GM19025 (cell line): ENCODE measurements at regions not wholly inside any gene's neighbourhood (a gene's known extent, or its start where the extent isn't known, plus 50 kb on each side); places are given as distances from the start of the nearest gene placed in this dataset.
A peak's percentile ranks its signal among the peaks of the same experiment; 100 is the strongest.
"Not testable (repeated sequence)": the region's sequence is repeated elsewhere in the genome, so short reads cannot be mapped to it uniquely, and the experiment has no call there.

Experiments
- ATAC-seq: cut with Tn5 transposase; IDR thresholded peaks from one replicate; pipeline ENCODE4 v1.9.1; 2021; ENCODE audit warnings: mild to moderate bottlenecking, low read depth, moderate library complexity; ENCODE audit not compliant: unreplicated experiment

DNA sequence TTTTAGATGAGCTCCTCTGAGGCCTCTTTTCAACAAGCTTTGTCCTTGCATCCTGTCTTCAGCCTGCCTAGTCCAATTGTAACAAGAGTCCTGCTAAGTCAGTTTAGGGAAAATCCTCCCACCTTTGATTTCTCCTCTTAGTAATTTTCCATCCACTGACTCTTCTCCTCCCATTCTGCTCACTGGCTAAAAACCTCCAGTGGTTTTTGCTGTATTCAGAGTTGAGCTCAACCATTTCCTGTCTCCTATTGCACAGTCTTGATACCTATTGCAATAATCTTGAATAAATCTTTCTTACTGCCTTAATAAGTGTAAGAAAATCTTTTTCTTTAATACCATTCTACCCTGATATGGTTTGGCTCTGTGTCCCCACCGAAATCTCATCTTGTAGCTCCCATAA lies 117.8 kb upstream of the ENPP6 start:
- ATAC-seq, result no peak

DNA sequence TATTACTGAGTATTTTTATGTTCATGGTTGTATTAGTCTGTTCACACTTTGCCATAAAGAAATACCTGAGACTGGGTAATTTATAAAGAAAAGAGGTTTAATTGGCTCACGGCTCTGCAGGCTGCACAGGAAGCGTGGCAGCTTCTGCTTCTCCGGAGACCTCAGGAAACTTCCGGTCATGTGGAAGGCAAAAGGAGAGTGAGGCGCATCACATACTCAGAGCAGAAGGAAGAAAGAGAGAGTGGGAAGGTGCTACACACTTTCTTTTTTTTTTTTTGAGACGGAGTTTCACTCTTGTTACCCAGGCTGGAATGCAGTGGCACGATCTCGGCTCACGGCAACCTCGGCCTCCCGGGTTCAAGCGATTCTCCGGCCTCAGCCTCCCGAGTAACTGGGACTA lies 115.8 kb upstream of the ENPP6 start:
- ATAC-seq, result not testable (repeated sequence)

DNA sequence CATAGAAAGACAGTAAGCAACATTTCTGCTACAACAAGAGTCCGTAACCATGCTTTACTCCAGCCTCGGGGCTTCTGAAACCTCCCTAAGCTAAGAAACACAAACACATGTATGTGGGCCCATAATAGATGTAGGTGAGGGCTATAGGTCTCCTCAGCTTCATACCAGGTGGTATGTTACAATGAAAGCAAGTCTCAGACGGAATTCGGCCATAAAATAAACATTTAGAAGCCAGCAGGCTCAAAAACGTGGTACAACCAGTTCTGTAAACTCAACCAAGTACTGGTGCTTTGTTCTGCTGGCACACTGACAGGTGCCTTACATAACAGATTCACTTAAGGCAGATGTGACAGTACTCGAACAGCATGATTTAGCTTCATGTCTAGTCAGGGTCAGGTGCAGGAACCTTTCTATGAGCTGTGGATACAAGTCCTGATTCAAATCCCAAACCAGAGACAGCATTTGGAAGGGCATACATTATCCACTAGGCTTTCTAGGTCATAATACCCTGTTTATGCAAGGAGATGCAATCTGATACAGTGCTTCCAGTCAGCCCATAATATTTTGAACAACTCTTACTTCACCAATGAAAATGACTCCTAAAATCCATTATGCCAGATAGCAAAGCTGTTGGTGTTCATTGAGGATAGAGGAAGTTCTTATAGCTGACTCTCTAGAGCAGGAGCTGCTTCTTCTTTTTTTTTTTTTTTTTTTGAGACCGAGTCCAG lies 113.8 kb upstream of the ENPP6 start:
- no peak for ATAC-seq

DNA sequence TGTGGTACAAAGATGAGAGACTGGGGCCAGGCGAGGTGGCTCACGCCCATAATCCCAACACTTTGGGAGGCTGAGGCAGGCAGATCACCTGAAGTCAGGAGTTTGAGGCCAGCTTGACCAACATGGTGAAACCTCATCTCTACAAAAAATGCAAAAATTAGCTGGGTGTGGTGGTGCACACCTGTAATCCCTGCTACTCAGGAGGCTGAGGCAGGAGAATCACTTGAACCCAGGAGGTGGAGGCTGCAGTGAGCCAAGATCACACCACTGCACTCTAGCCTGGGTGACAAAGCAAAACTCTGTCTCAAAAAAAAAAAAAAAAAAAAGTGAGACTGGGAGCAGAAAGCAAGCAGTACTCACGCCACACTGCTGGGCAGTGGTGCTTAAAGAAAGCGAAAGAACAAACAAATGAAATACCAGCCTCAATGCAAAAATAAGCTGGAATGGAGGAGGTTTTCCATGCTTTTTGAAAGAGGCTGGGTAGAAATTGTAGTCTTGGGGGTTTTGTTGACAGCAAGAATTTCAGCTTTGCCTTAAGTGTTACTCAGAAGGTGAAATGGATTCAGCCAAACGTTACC lies 112.9 kb upstream of the ENPP6 start:
- ATAC-seq, result not testable (repeated sequence)

DNA sequence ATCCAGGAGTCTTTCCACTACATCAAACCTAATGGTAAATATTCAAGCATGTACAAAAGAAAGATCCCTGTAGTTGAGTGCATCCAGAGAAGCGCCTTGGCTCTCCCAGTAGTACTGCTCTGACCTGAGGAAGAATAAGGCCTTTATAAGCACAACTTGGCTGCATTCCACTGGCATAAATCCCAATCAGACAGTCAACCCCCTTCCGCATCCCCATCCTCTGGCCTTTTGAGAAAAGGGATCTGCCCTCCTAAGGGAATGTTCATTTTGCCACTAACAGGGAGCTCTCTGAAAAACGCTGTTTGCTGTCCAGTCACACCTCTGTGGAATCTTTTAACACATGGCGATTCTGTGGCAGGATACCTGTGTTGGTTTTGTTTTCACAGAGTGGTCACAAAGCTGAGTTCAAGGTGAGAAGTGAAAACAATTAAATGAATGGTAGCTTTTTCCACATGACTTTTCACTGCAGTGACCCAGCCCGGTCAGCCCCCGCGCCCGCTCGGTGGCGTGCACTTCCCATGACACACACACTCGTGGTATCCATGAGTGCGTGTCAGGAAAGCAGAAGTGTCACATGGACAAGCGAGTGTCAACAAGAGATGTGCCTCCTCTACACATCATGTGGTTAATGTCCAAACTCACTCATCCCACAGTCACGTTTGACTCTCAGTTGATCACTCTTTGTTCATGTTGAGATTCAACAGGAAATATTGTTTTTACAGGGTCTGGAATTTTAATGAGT lies 112.2 kb upstream of the ENPP6 start:
- peak; percentile 47 for ATAC-seq

DNA sequence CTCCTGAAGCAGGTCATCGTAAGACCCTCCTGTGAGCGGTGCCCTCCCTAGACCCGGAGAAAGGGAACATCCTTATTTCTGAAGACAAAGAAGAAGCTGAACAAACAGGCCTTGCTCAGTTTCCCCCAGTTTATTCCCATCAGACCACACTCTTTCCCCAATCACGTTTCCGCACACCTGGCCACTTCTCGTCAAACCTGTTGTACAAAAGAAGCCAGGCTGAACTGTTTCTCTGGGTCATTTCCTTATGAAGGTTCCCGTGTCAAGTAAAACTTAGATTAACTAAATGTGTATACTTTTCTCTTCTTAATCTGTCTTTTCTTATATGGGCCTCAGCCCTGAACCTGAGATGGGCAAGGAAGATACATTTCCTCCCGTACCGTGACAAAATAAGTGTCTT lies 111.6 kb upstream of the ENPP6 start:
- no peak for ATAC-seq

DNA sequence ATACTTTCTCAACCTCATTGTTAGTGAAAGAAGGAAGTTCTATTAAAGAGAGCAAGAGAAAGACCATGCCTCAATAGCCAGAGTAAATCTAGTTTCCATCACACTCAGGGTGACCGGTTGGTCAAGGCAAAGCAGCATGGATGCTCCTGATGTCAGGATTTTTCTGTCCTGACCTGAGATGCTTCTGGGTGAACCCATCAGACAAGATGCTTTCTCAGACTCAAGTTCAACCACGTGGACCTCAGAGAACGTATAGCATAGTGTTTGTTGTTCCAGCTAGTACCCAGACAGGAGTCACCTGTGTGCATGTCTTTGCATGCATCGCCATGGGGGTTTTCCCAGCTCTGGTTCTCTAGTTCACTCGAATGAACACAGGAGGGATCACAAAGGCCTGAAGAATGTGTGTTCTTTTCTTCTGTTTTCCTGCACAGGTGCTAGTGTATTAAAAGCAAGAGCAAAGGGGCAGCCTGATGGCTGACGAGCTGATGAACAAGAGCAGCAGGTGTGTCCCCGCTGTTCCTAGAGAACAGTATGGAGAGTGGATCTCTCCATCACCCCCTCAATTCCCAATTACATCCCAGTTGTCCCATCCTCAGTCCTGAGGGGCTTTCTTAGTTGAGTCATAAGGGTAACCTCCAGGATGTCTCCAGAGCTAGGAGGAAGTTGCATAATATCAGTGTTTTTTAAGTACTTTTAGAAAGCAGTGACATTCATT lies 110.5 kb upstream of the ENPP6 start:
- ATAC-seq, result peak; percentile 74

DNA sequence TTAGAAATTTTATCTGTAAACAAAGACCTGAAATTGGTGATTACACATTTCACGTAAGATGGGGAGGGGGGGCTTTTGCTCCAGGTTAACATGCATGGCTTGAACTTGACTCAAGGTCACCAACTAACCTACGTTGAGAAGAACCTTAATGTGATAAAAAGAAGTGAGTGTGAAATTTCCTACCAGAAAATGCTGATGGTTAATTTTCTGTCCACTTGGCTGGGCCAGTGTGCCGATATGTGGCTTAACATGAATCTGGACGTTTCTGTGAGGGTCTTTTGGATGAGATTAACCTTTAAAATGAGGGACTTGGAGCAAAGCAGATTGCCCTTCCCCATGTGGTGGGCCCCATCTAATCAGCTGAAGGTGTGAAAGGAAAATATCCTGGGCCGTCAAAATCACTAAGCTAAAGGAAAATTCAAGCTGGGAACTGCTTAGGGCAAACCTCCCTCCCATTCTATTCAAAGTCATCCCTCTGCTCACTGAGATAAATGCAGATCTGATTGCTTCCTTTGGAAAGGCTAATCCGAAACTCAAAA lies 107.3 kb upstream of the ENPP6 start:
- no peak for ATAC-seq

DNA sequence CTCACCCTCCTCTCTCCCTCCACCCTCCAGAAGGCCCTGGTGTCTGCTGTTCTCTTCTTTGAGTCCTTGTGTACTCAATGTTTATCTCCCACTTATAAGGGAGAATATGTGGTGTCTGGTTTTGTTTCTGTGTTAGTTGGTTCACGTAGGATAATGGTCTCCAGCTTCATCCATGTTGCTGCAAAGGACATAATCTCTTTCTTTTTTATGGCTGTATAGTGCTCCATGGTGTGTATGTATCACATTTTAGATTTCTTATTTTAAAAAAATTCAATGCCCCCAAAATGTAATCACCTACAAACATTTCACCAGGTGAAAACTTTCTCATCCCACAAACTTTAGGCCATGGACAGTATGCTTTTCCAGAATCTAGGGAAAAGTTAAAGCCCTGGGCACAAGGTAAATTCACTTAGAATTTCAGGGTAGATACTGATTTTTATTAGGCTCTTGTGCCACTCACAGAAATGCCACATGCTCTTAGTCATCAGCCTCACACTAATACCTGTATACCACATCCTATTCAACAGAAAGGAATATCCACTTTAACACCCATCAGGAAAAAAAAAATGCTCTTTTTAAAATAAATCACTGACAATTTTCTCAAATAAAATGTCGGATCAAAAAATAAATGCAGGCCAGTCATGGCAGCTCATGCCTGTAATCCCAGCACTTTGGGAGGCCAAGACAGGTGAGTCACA lies 104.8 kb upstream of the ENPP6 start:
- no peak for ATAC-seq

DNA sequence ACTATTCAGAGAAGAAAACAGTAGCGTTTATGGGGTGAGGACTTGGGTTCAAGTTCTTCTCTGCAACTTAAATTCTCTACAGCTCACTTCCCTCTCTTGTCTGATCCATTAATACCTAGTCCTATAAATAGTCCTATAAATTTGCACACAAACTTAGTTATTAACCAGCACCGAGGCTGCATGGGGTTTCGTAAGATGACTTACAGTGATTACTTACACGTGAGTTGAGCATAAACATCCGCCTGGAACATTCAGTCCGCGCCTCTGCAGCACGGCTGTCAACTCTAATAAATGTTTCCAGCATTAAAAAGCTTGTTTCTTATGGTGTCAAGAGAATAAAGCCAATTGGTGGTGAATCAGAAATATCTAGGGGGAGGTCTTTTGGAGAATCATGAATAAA lies 103.0 kb upstream of the ENPP6 start:
- ATAC-seq, result no peak

DNA sequence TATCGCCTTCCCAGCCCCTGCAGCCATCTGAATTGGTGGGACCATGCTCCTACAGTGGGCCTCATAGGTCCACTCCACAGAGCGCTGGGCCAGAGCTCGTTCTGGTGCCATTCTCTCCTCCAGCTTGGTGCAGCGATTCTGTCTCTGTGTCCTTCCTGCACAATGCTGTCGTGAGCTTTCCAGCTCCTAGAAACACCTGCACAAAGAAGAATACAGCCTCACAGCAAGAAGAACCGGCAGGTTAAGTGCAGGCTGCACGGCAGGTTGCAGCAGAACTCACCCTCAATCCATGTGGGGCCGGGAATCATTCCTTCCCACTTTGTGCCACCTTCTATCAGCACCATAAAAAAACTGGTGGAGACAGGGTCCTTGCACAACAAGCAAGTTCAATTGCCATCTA lies 101.2 kb upstream of the ENPP6 start:
- ATAC-seq, result no peak

DNA sequence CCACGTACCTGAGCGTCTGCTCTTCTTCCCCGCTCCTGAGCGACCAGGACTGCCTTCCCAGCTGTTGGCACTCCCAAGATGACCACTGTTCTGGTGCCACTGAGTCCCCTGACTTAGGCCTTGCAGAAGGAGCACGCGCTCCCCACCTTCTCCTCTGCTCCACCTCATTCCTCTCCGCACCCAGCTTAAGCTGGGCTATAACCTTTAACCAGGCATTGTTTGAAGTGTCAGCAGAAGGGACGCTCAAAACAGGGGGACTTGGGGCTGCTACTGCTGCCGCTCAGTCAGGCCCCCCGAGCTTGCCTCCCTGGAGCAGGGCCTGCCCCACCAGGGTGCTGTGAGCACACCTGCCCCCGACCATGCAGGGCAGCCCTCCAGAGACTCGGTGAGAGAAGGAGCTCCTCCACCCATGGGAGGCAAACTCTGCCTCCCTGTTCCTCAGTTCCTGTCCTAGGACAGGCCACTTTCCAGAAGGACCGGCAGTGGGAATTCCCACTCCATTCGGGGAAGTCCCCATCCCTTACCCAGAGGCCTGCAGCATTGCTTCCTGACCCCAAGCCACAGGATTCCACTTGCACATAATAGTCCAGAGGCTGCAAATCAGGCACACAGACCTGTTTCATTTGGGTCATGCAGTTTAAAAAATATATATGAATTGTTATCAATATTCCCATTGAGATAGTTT lies 99.7 kb upstream of the ENPP6 start:
- ATAC-seq, result no peak

DNA sequence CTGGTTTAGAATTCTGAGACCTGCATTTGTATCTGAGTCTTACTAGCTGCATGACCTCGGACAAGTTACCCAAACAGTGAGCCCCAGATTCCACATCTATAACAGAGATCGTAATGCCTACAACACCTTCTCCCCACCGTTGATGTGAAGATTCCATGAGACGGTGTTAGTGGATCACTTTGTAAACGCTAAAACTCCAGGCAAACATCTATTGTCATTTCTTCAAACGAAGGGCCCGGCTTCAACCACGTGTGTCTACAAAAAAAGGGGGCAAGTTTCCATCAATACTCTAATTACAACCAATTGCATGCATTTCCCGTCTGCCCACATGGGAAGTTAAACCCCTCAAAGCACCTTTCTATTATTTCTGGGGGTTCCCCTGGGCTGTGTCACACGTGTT lies 99.1 kb upstream of the ENPP6 start:
- ATAC-seq, result no peak

DNA sequence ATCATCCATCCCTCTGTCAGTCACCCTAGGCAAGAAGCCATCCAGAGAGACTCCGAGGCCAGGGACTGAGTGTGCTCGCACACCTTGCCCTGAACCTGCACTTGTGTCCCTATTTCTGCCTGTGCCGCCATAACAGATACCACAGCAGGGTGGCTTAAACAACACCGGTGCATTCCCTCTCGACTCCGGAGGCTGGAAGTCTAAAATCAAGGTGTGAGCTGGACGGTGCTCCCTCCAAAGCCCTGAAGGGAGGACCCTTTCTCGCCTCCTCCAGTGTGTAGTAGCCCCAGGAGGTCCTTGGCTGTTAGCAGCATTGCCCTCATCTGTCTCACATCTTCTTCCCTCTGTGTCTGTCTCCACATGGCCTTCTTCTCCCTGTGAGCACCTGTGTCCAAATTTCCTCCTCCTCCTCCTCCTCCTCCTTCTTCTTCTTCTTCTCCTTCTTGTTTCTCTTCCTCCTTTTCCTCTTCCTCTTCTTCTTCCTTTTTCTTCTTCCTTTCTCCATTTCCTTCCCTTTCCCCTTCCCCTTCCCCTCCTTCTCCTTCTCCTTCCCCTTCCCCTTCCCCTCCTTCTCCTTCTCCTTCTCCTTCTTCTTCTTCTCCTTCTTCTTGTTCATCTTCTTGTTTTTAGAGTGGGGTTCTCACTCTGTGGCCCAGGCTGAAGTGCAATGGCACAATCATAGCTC lies 98.1 kb upstream of the ENPP6 start:
- ATAC-seq, result no peak

DNA sequence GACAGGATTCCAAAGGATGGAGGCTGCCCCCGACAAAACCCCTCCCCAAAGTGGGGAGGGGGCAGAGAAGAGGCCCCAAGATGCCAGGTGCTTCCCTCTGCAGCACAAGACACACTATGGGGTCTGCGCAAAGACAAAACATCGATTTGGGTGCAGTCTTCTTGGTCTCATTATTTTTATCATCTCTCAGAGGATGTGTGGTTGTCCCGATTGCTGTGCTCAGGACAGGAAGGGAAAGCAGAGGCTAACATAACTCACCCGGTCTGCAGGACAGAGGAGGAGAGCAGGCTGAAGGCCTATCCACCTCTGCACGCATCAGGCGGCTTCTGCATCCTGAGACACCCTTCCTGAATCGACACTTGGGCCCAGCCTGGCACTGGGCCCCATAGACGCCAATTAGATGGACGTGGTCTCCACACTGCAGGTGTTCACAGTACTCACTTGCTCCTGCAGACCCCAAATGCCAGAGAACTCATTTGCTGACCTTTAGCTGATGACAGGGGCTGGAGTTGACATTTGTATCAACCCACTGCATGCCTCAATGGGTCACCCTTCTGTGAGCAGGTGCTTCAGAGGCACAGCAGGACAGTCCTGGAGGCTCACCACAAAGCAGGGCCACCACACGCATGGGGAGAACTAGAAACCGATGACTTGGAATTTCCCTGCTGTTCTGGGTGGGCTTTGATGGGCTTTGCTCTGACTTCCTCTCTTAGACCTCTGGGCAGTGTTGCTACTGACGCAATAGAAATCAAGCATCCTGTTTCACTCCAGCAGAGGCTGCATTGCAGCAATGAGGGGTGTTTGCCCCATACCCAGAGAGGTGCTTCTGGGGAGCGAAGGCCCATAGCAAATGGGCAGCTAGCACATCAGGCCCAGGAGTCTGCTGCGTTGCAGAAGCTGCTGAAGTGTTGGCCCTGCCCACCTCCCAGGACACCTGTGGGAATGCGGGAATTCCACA lies 96.3 kb upstream of the ENPP6 start:
- ATAC-seq, result peak; percentile 74

DNA sequence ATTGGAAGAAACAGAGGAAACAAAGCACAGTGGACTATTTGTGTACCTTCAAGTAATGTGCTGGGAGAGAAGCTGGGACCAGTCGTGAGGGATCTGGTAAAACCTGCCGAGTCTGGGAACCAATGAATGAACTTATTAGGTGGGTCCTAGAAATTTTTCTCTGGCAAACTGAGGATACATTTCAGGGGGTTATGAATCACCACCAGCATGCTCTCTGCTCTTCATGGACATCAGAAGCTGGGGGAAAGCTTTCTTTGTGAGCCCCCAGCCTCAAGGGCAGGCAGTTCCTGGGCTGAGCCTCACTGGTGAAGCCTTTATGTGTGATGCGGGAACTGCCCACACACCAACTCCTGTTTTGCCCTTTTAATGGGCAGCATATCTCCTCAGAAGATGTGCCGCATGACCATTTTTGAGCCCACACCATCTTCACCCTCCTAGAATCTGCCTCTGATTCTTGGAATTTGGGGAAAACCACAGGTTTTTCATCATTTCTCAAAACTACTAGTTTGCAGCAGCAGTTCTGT lies 95.4 kb upstream of the ENPP6 start:
- ATAC-seq, result no peak

DNA sequence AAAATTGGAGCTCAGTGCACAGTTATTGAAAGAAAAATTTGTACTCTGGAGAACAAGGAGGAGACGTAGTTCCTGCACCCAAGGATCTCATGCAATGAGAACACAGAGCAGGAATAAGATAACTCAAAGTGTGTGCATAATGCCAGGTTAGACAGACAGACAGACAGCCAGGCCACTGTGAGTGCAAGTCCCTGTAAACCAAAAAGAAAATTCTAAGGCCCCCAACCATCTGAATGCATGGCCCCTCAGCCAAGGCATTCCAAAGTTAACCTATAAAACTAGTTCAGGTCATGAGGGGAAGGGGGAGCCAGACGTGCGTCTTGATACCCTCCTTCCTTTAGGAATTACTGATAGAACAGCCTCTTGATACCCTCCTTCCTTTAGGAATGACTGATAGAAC lies 94.5 kb upstream of the ENPP6 start:
- no peak for ATAC-seq
